Erythroblast (primary cell): ENCODE measurements at regions not wholly inside any gene's neighbourhood (a gene's known extent, or its start where the extent isn't known, plus 50 kb on each side); places are given as distances from the start of the nearest gene placed in this dataset.

Source experiments
- GATA1 ChIP-seq: IDR thresholded peaks from 2 replicates; pipeline ENCODE4 v1.6.1; 2011; ENCODE audit warnings: low read depth, mild to moderate bottlenecking, control low read depth, low read length, moderate library complexity
- POLR2A ChIP-seq: IDR thresholded peaks from 2 replicates; pipeline ENCODE4 v1.6.1; 2011; ENCODE audit warnings: mild to moderate bottlenecking, low read length

DNA sequence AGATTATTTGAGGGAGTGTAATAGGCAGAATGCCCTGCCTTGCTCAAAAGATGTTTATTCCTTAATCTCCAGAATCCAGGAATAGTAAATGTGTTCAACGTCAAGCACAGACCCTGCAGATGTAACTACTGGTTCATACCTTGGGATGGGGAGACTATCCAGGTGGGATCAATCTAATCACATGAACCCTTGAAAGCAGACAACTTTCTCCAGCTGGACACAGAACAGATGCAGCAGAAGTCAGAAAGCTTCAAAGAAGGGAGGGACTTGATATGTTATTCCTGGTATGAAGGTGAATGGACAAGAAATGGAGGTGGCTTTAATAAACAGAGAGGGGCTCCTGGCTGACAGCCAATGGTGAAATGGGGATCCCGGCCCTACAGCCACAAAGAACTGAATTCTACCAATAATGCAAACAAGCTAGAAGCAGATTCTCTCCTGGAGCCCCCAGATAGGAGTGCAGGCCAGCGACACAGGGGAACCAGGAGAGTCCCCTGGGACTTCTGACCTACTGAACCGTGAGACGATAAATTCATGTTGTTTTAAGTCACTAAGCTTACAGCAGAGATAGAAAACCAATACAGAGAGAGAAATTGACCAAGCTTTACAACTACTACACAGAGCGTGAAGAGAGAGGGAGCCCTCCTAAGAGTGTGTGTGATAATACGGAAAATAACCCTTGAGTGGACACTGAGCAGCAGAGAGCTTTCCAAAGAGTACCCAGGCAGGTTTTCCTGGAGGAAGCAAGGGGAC lies 133.5 kb upstream of the TMEM132C start:
- TF ChIP-seq POLR2A (no peak), GATA1 (no peak)
